ENCODE measurements at regions not wholly inside any gene's neighbourhood (a gene's known extent, or its start where the extent isn't known, plus 50 kb on each side); places are given as distances from the start of the nearest gene placed in this dataset.

DNA sequence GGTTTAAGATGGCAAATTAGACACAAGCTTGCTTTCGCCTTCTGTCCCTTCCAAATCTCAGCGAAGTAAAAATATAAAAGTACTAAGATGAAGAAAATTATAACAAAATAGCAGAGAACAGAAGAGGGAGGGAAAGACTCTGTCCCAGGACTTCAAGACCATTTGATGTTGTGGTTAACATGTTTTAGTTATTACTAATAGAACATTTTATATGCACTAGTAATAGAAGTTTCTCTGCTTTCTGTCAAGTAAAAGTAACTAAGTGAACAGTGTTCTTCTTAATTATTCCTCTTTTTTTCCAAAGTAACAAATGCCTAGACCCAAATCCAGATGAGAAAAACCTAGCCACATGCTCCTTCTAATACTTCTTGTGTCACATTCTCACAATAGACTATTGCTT lies 85.1 kb upstream of the DAAM1 start:
- ChIA-PET RAD21 (ENCODE audit: low non-redundant PET in 1 of 2, low total read pairs in 2 of 2, uncharacterized antibody in 2 of 2, unreplicated experiment in 2 of 2) (no interaction called here), CTCF (no interaction called here), POLR2A (no interaction called here)
- Histone ChIP-seq H3K27ac (ENCODE audit: low read depth, low read length) (no peak overlapping the region), H3K4me3 (replicated peaks in 1 of 2; ENCODE audit: low read depth in 1 of 2, low read length in 2 of 2) (no peak overlapping the region), H3K4me2 (ENCODE audit: low read length) (no peak overlapping the region), H2AFZ (ENCODE audit: low read depth, low read length, poor library complexity, severe bottlenecking) (no peak overlapping the region), H3K9ac (ENCODE audit: low read length) (no peak overlapping the region), H3K9me2 (ENCODE audit: insufficient read depth) (no peaks in the 10 kb centered on the region), H3K4me1 (ENCODE audit: control insufficient read depth in 1 of 2, insufficient read depth in 2 of 2, low read length in 2 of 2) (peaks cover 0 to under 1% of the 10 kb centered on the region in 2 experiments; a peak in 1 of 4 replicates), H3K9me3 (ENCODE audit: control insufficient read depth in 1 of 2, insufficient read depth in 1 of 2, low read depth in 1 of 2, low read length in 2 of 2) (no peaks in the 10 kb centered on the region), H3K27me3 (ENCODE audit: insufficient read depth, low read length) (no peaks in the 10 kb centered on the region), H3K36me3 (ENCODE audit: control insufficient read depth in 1 of 2, insufficient read depth in 2 of 2, low read length in 2 of 2) (no peaks in the 10 kb centered on the region), H4K20me1 (ENCODE audit: insufficient read depth) (no peaks in the 10 kb centered on the region), H3K79me2 (ENCODE audit: insufficient read depth, low read length) (no peaks in the 10 kb centered on the region)
- ATAC-seq (no peak), DNase-seq (ENCODE audit: low read depth, low spot score) (no peak)
- BruUV-seq (replicated peaks): no TSS peak
- no peak for TF ChIP-seq SIN3A (IDR thresholded peaks at IDR 0.05; ENCODE audit: low read depth)
- TF ChIP-seq YY1 (IDR thresholded peaks at IDR 0.05; ENCODE audit: extremely low read depth, insufficient replicate concordance, low read depth, low read length): no peak
- TF ChIP-seq, protein P1, sequence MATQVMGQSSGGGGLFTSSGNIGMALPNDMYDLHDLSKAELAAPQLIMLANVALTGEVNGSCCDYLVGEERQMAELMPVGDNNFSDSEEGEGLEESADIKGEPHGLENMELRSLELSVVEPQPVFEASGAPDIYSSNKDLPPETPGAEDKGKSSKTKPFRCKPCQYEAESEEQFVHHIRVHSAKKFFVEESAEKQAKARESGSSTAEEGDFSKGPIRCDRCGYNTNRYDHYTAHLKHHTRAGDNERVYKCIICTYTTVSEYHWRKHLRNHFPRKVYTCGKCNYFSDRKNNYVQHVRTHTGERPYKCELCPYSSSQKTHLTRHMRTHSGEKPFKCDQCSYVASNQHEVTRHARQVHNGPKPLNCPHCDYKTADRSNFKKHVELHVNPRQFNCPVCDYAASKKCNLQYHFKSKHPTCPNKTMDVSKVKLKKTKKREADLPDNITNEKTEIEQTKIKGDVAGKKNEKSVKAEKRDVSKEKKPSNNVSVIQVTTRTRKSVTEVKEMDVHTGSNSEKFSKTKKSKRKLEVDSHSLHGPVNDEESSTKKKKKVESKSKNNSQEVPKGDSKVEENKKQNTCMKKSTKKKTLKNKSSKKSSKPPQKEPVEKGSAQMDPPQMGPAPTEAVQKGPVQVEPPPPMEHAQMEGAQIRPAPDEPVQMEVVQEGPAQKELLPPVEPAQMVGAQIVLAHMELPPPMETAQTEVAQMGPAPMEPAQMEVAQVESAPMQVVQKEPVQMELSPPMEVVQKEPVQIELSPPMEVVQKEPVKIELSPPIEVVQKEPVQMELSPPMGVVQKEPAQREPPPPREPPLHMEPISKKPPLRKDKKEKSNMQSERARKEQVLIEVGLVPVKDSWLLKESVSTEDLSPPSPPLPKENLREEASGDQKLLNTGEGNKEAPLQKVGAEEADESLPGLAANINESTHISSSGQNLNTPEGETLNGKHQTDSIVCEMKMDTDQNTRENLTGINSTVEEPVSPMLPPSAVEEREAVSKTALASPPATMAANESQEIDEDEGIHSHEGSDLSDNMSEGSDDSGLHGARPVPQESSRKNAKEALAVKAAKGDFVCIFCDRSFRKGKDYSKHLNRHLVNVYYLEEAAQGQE (IDR thresholded peaks at IDR 0.05; ENCODE audit: low read depth): no peak
- no peak for TF ChIP-seq POLR2AphosphoS5 (IDR thresholded peaks at IDR 0.05; ENCODE audit: low read depth, low read length)
- no peak for TF ChIP-seq CBX3 (IDR thresholded peaks at IDR 0.05; ENCODE audit: low read depth)
- intact Hi-C loops (cut with micrococcal nuclease): no loop called here

DNA sequence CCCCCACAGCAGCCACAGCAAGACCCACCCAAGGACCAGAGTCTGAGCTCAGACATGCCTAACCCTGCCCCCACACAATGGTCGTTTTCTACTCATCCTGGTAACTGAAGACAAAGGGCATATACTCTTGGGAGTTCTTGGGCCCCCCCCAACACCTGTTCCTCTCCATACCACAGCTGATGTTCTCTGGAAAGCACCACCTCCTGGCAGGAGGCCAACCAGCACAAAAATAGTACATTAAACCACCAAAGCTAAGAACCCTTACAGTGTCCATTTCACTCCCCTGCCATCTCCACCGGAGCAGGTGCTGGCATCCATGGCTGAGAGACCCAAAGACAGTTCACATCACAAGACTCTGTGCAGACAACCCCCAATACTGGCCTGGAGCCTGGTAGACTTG lies 80.6 kb upstream of the DAAM1 start:
- no peaks in the 10 kb centered on the region for H4K20me1 ChIP-seq (ENCODE audit: insufficient read depth)
- no peaks in the 10 kb centered on the region for H3K4me1 ChIP-seq (ENCODE audit: control insufficient read depth in 1 of 2, insufficient read depth in 2 of 2, low read length in 2 of 2)
- no peak overlapping the region for H3K27ac ChIP-seq (ENCODE audit: low read depth, low read length)
- no peak overlapping the region for H3K4me2 ChIP-seq (ENCODE audit: low read length)
- no peaks in the 10 kb centered on the region for H3K27me3 ChIP-seq (ENCODE audit: insufficient read depth, low read length)
- no peak for DNase-seq (ENCODE audit: low read depth, low spot score)
- RAD21 ChIA-PET (ENCODE audit: low non-redundant PET in 1 of 2, low total read pairs in 2 of 2, uncharacterized antibody in 2 of 2, unreplicated experiment in 2 of 2): no interaction called here
- POLR2A ChIA-PET: no interaction called here
- no peak overlapping the region for H3K9ac ChIP-seq (ENCODE audit: low read length)
- H3K9me3 ChIP-seq (ENCODE audit: control insufficient read depth in 1 of 2, insufficient read depth in 1 of 2, low read depth in 1 of 2, low read length in 2 of 2): no peaks in the 10 kb centered on the region
- no peak overlapping the region for H2AFZ ChIP-seq (ENCODE audit: low read depth, low read length, poor library complexity, severe bottlenecking)
- BruUV-seq (replicated peaks): no TSS peak
- no peaks in the 10 kb centered on the region for H3K79me2 ChIP-seq (ENCODE audit: insufficient read depth, low read length)
- ATAC-seq: no peak
- CTCF ChIA-PET: no interaction called here
- intact Hi-C loops (cut with micrococcal nuclease): no loop called here
- no peaks in the 10 kb centered on the region for H3K36me3 ChIP-seq (ENCODE audit: control insufficient read depth in 1 of 2, insufficient read depth in 2 of 2, low read length in 2 of 2)
- no peaks in the 10 kb centered on the region for H3K9me2 ChIP-seq (ENCODE audit: insufficient read depth)
- H3K4me3 ChIP-seq (replicated peaks in 1 of 2; ENCODE audit: low read depth in 1 of 2, low read length in 2 of 2): no peak overlapping the region
- TF ChIP-seq EZH2 (IDR thresholded peaks at IDR 0.05) (no peak), POLR2AphosphoS5 (IDR thresholded peaks at IDR 0.05; ENCODE audit: low read depth, low read length) (no peak), RAD21 (IDR thresholded peaks at IDR 0.05; ENCODE audit: low read depth) (no peak), TCF7L2 (IDR thresholded peaks at IDR 0.05; ENCODE audit: borderline replicate concordance, extremely low read depth, insufficient read depth, insufficient read length) (no peak), ZFX (IDR thresholded peaks at IDR 0.05) (no peak), EGR1 (IDR thresholded peaks at IDR 0.05; ENCODE audit: low read depth) (no peak), SP1 (IDR thresholded peaks at IDR 0.05; ENCODE audit: low read depth) (no peak), CEBPB (IDR thresholded peaks at IDR 0.05; ENCODE audit: low read depth) (no peak), CBX3 (IDR thresholded peaks at IDR 0.05; ENCODE audit: low read depth) (no peak), ELF1 (IDR thresholded peaks at IDR 0.05; ENCODE audit: borderline replicate concordance, low read depth) (no peak)
- TF ChIP-seq, protein P2, sequence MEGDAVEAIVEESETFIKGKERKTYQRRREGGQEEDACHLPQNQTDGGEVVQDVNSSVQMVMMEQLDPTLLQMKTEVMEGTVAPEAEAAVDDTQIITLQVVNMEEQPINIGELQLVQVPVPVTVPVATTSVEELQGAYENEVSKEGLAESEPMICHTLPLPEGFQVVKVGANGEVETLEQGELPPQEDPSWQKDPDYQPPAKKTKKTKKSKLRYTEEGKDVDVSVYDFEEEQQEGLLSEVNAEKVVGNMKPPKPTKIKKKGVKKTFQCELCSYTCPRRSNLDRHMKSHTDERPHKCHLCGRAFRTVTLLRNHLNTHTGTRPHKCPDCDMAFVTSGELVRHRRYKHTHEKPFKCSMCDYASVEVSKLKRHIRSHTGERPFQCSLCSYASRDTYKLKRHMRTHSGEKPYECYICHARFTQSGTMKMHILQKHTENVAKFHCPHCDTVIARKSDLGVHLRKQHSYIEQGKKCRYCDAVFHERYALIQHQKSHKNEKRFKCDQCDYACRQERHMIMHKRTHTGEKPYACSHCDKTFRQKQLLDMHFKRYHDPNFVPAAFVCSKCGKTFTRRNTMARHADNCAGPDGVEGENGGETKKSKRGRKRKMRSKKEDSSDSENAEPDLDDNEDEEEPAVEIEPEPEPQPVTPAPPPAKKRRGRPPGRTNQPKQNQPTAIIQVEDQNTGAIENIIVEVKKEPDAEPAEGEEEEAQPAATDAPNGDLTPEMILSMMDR (IDR thresholded peaks at IDR 0.05 in 2 of 3, conservative IDR thresholded peaks at IDR 0.05 in 1 of 3; ENCODE audit: borderline replicate concordance in 1 of 3, insufficient read depth in 1 of 3, low read depth in 2 of 3, low read length in 2 of 3): no peak
